SK-N-SH treated with all-trans-retinoic acid at 6 μM for 48 hours (cell line): ENCODE measurements at regions not wholly inside any gene's neighbourhood (a gene's known extent, or its start where the extent isn't known, plus 50 kb on each side); places are given as distances from the start of the nearest gene placed in this dataset.

Experiments used
- ATAC-seq: fragments of 200-7000 bp; cut with Tn5 transposase; 3 replicates; pipeline ENCODE4 v1.9.1; 2020; ENCODE audit warnings: mild to moderate bottlenecking, moderate library complexity
- ARNTL ChIP-seq: fragments of 450-650 bp; formaldehyde crosslinking; IDR thresholded peaks from 2 replicates; pipeline ENCODE4 v1.5.0; 2020; ENCODE audit warnings: low read depth, mild to moderate bottlenecking, moderate library complexity, borderline replicate concordance
- BACH2 ChIP-seq: fragments of 250-450 bp; sonication (Bioruptor Pico); IDR thresholded peaks from 2 replicates; pipeline ENCODE4 v1.9.0; 2021; ENCODE audit warnings: mild to moderate bottlenecking, borderline replicate concordance
- CSDC2 ChIP-seq: fragments of 250-450 bp; sonication (Bioruptor Pico); IDR thresholded peaks from 2 replicates; pipeline ENCODE4 v1.5.0; 2020; ENCODE audit warnings: mild to moderate bottlenecking, moderate library complexity
- CSRNP3 ChIP-seq: fragments of 250-450 bp; sonication (Bioruptor Pico); IDR thresholded peaks from 2 replicates; pipeline ENCODE4 v1.5.1; 2021; ENCODE audit warnings: mild to moderate bottlenecking, moderate library complexity
- ESRRG ChIP-seq: fragments of 250-450 bp; sonication (Bioruptor Pico); IDR thresholded peaks from 2 replicates; pipeline ENCODE4 v1.6.1; 2021; ENCODE audit warnings: mild to moderate bottlenecking
- GLIS3 ChIP-seq: fragments of 250-450 bp; sonication (Bioruptor Pico); IDR thresholded peaks from 2 replicates; pipeline ENCODE4 v1.5.0; 2020; ENCODE audit warnings: mild to moderate bottlenecking, moderate library complexity
- ISL1 ChIP-seq: fragments of 250-450 bp; sonication (Bioruptor Pico); IDR thresholded peaks from 2 replicates; pipeline ENCODE4 v2.1.2; 2022; ENCODE audit warnings: mild to moderate bottlenecking, moderate library complexity
- OSR1 ChIP-seq: fragments of 250-450 bp; sonication (Bioruptor Pico); IDR thresholded peaks from 2 replicates; pipeline ENCODE4 v1.8.0; 2022; ENCODE audit warnings: moderate library complexity, mild to moderate bottlenecking, inconsistent platforms
- PATZ1 ChIP-seq: fragments of 250-450 bp; sonication (Bioruptor Pico); IDR thresholded peaks from 2 replicates; pipeline ENCODE4 v1.8.0; 2020; ENCODE audit warnings: mild to moderate bottlenecking, moderate library complexity, borderline replicate concordance
- POU6F1 ChIP-seq: fragments of 250-450 bp; sonication (Bioruptor Pico); IDR thresholded peaks from 2 replicates; pipeline ENCODE4 v1.8.0; 2021; ENCODE audit warnings: low read depth, mild to moderate bottlenecking, moderate library complexity, borderline replicate concordance
- PPARA ChIP-seq: fragments of 250-450 bp; sonication (Bioruptor Pico); IDR thresholded peaks from 2 replicates; pipeline ENCODE4 v1.5.0; 2020; ENCODE audit warnings: mild to moderate bottlenecking, borderline replicate concordance
- RARB ChIP-seq: fragments of 250-450 bp; sonication (Bioruptor Pico); IDR thresholded peaks from 2 replicates; pipeline ENCODE4 v1.8.0; 2021; ENCODE audit warnings: mild to moderate bottlenecking, moderate library complexity
- SNAI2 ChIP-seq: fragments of 250-450 bp; sonication (Bioruptor Pico); IDR thresholded peaks from 2 replicates; pipeline ENCODE4 v1.5.0; 2020; ENCODE audit warnings: mild to moderate bottlenecking, moderate library complexity
- ZC3H10 ChIP-seq: fragments of 250-450 bp; sonication (Bioruptor Pico); IDR thresholded peaks from 2 replicates; pipeline ENCODE4 v1.5.1; 2021; ENCODE audit warnings: mild to moderate bottlenecking, moderate library complexity
- ZFP3 ChIP-seq: fragments of 250-450 bp; sonication (Bioruptor Pico); IDR thresholded peaks from 2 replicates; pipeline ENCODE4 v1.5.0; 2020; ENCODE audit warnings: mild to moderate bottlenecking, moderate library complexity
- ZFP30 ChIP-seq: fragments of 450-650 bp; formaldehyde crosslinking; IDR thresholded peaks from 2 replicates; pipeline ENCODE4 v1.5.0; 2022; ENCODE audit warnings: mild to moderate bottlenecking, moderate library complexity
- ZNF565 ChIP-seq: fragments of 450-650 bp; formaldehyde crosslinking; conservative IDR thresholded peaks from 2 replicates; pipeline ENCODE4 v1.5.0; 2020; ENCODE audit warnings: low read depth, mild to moderate bottlenecking, moderate library complexity
- ZNF70 ChIP-seq: fragments of 450-650 bp; formaldehyde crosslinking; IDR thresholded peaks from 2 replicates; pipeline ENCODE4 v1.5.0; 2020; ENCODE audit warnings: mild to moderate bottlenecking, moderate library complexity
- ZNF8 ChIP-seq: fragments of 450-650 bp; formaldehyde crosslinking; IDR thresholded peaks from 2 replicates; pipeline ENCODE4 v1.5.0; 2020; ENCODE audit warnings: mild to moderate bottlenecking, moderate library complexity
- TF ChIP-seq, protein P1 (sequence below): fragments of 250-450 bp; sonication (Bioruptor Pico); IDR thresholded peaks from 2 replicates; pipeline ENCODE4 v1.5.0; 2020; ENCODE audit warnings: mild to moderate bottlenecking, moderate library complexity
- TF ChIP-seq, protein P2 (sequence below): fragments of 250-450 bp; sonication (Bioruptor Pico); IDR thresholded peaks from 2 replicates; pipeline ENCODE4 v1.5.1; 2020; ENCODE audit warnings: low read depth, mild to moderate bottlenecking, moderate library complexity

GRCh38 chr3:73926360-73927202 is 301.8 kb upstream of the PDZRN3 start:
- ATAC-seq = no peak
- TF ChIP-seq SNAI2 (CRISPR knock-in tag) (no peak), ZNF8 (CRISPR knock-in tag) (no peak), POU6F1 (CRISPR knock-in tag) (no peak), RARB (CRISPR knock-in tag) (no peak), PPARA (CRISPR knock-in tag) (no peak), CSDC2 (CRISPR knock-in tag) (no peak), ISL1 (CRISPR knock-in tag) (no peak), BACH2 (CRISPR knock-in tag) (no peak), ZNF565 (no peak), ZC3H10 (CRISPR knock-in tag) (no peak)
- TF ChIP-seq, protein P1, sequence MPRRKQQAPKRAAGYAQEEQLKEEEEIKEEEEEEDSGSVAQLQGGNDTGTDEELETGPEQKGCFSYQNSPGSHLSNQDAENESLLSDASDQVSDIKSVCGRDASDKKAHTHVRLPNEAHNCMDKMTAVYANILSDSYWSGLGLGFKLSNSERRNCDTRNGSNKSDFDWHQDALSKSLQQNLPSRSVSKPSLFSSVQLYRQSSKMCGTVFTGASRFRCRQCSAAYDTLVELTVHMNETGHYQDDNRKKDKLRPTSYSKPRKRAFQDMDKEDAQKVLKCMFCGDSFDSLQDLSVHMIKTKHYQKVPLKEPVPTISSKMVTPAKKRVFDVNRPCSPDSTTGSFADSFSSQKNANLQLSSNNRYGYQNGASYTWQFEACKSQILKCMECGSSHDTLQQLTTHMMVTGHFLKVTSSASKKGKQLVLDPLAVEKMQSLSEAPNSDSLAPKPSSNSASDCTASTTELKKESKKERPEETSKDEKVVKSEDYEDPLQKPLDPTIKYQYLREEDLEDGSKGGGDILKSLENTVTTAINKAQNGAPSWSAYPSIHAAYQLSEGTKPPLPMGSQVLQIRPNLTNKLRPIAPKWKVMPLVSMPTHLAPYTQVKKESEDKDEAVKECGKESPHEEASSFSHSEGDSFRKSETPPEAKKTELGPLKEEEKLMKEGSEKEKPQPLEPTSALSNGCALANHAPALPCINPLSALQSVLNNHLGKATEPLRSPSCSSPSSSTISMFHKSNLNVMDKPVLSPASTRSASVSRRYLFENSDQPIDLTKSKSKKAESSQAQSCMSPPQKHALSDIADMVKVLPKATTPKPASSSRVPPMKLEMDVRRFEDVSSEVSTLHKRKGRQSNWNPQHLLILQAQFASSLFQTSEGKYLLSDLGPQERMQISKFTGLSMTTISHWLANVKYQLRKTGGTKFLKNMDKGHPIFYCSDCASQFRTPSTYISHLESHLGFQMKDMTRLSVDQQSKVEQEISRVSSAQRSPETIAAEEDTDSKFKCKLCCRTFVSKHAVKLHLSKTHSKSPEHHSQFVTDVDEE = no peak

DNA sequence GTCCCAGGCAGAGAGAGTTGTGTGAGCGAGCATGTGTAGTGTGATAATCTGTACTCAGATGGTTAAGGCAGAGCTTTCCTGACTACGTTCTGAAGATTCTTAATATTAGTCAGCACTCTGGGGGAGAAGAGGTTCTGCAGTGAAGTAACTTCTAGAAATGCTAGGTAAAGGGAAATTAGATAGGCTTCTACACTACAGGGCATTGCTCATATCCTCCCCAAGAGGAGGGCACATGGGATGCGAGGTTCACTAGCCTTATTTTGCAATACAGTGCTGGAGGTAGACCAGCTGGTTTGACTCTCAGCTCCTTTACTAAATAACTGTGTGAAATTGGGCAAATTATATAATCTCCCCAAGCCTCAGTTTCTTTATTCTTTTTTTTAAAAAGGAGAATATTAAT is 300.3 kb upstream of the PDZRN3 start:
- no peak for ATAC-seq
- no peak for TF ChIP-seq RARB (CRISPR knock-in tag)
- no peak for TF ChIP-seq CSRNP3 (CRISPR knock-in tag)
- TF ChIP-seq ZFP30 (CRISPR knock-in tag) = no peak
- no peak for TF ChIP-seq OSR1 (CRISPR knock-in tag)
- TF ChIP-seq ZNF565 = no peak
- TF ChIP-seq SNAI2 (CRISPR knock-in tag) = no peak
- TF ChIP-seq, protein P2, sequence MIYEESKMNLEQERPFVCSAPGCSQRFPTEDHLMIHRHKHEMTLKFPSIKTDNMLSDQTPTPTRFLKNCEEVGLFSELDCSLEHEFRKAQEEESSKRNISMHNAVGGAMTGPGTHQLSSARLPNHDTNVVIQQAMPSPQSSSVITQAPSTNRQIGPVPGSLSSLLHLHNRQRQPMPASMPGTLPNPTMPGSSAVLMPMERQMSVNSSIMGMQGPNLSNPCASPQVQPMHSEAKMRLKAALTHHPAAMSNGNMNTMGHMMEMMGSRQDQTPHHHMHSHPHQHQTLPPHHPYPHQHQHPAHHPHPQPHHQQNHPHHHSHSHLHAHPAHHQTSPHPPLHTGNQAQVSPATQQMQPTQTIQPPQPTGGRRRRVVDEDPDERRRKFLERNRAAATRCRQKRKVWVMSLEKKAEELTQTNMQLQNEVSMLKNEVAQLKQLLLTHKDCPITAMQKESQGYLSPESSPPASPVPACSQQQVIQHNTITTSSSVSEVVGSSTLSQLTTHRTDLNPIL = no peak
- no peak for TF ChIP-seq ESRRG (CRISPR knock-in tag)
- no peak for TF ChIP-seq ZNF8 (CRISPR knock-in tag)
- no peak for TF ChIP-seq ZFP3 (CRISPR knock-in tag)
- TF ChIP-seq, all 23 proteins: peak for 0

- TF ChIP-seq RARB (CRISPR knock-in tag) (no peak), ISL1 (CRISPR knock-in tag) (no peak), ZNF565 (no peak), SNAI2 (CRISPR knock-in tag) (no peak), BACH2 (CRISPR knock-in tag) (no peak)
- ATAC-seq = no peak
Measured at GRCh38 chr3:73924048-73924447, 299.3 kb upstream of the PDZRN3 start.

DNA sequence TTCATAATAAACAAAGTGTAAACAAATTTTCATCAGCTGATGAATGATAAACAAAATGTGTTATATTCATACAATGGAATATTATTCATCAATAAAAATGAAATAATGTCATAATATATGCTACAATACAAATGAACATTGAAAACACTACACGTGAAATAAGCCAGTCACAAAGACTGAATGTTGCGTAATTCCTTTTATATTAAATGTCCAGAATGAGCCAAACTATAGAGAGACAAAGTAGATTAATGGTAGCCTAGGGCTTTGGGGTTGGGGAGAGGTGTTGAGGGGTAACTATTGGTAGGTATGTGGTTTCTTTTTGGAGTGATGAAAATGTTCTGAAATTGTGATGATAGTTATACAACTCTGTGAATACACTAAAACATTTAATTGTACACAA is 292.9 kb upstream of the PDZRN3 start:
- no peak for ATAC-seq
- TF ChIP-seq PATZ1 (CRISPR knock-in tag) = no peak
- TF ChIP-seq PPARA (CRISPR knock-in tag) = no peak
- TF ChIP-seq, protein P2 = no peak
- TF ChIP-seq ZNF70 (CRISPR knock-in tag) = no peak
- TF ChIP-seq, protein P1 = no peak
- TF ChIP-seq CSDC2 (CRISPR knock-in tag) = no peak
- no peak for TF ChIP-seq GLIS3 (CRISPR knock-in tag)
- TF ChIP-seq SNAI2 (CRISPR knock-in tag) = no peak
- no peak for TF ChIP-seq ZC3H10 (CRISPR knock-in tag)
- no peak for TF ChIP-seq ZFP3 (CRISPR knock-in tag)
- TF ChIP-seq ZFP30 (CRISPR knock-in tag) = no peak
- no peak for TF ChIP-seq ARNTL (CRISPR knock-in tag)
